H1 (cell line): ENCODE measurements at regions not wholly inside any gene's neighbourhood (a gene's known extent, or its start where the extent isn't known, plus 50 kb on each side); places are given as distances from the start of the nearest gene placed in this dataset.

Experiments used
- CBX5 ChIP-seq: fragments of 300-800, 300-1000 bp; sonication (generic); IDR thresholded peaks from 2 replicates; pipeline ENCODE4 v1.7.1; 2016; ENCODE audit warnings: antibody characterized with exemption, low read length, low read depth
- CBX8 ChIP-seq: fragments of 300-800, 300-1000 bp; sonication (generic); IDR thresholded peaks from 2 replicates; pipeline ENCODE4 v1.7.1; 2016; ENCODE audit warnings: low read depth, low read length, borderline replicate concordance
- CTCF ChIP-seq, 3 experiments: IDR thresholded peaks; 1 replicate in 2 of 3; 2 replicates in 1 of 3; pipeline versions ENCODE4 v1.5.1 to v1.6.1; 2011; ENCODE audit warnings: low read length in 3 of 3, mild to moderate bottlenecking in 3 of 3, inconsistent platforms in 2 of 3, low read depth in 1 of 3, moderate library complexity in 1 of 3; ENCODE audit not compliant: insufficient read depth in 1 of 3; ENCODE audit errors: control extremely low read depth in 1 of 3
- MAX ChIP-seq: IDR thresholded peaks from 2 replicates; pipeline ENCODE4 v1.6.1; 2012; ENCODE audit warnings: inconsistent platforms
- NANOG ChIP-seq: IDR thresholded peaks from 2 replicates; pipeline ENCODE4 v1.6.1; 2011; ENCODE audit warnings: low read length, low read depth, mild to moderate bottlenecking, inconsistent platforms; ENCODE audit not compliant: insufficient read depth, poor library complexity, severe bottlenecking
- POLR2A ChIP-seq, 2 experiments: IDR thresholded peaks; 1 replicate in 1 of 2; 2 replicates in 1 of 2; pipeline ENCODE4 v1.6.1; 2011; ENCODE audit warnings: low read depth in 2 of 2, low read length in 2 of 2, mild to moderate bottlenecking in 2 of 2; ENCODE audit errors: control extremely low read depth in 1 of 2
- RAD21 ChIP-seq, 2 experiments: IDR thresholded peaks in 1 of 2; conservative IDR thresholded peaks in 1 of 2; 2 replicates each; pipeline ENCODE4 v1.6.1; 2011; ENCODE audit warnings: low read depth in 2 of 2, low read length in 2 of 2, improper control_type of control experiment in 1 of 2, inconsistent platforms in 1 of 2, mild to moderate bottlenecking in 1 of 2, moderate library complexity in 1 of 2

- TF ChIP-seq POLR2A (IDR thresholded peaks at IDR 0.05; ENCODE audit: control extremely low read depth in 1 of 2, low read depth in 2 of 2, low read length in 2 of 2) (no peak), CBX8 (no peak), RAD21 (IDR thresholded peaks at IDR 0.05 in 1 of 2, conservative IDR thresholded peaks at IDR 0.05 in 1 of 2; ENCODE audit: low read depth in 2 of 2, low read length in 2 of 2) (no peak), MAX (no peak), CTCF (IDR thresholded peaks at IDR 0.05; ENCODE audit: control extremely low read depth in 1 of 3, insufficient read depth in 1 of 3, low read depth in 1 of 3, low read length in 3 of 3) (no peak), CBX5 (no peak), NANOG (no peak)
These were observed 111.7 kb downstream of the CD24 start for GRCh38 chr6:106862858-106863257.
